GM21360 (cell line): ENCODE measurements at regions not wholly inside any gene's neighbourhood (a gene's known extent, or its start where the extent isn't known, plus 50 kb on each side); places are given as distances from the start of the nearest gene placed in this dataset.

Source experiments
- ATAC-seq: cut with Tn5 transposase; IDR thresholded peaks from one replicate; pipeline ENCODE4 v1.9.1; 2021; ENCODE audit warnings: mild to moderate bottlenecking, moderate library complexity; ENCODE audit not compliant: unreplicated experiment

GRCh38 chr6:167487749-167488664, 163.1 kb downstream of the TTLL2 start:
- ATAC-seq, result no peak

GRCh38 chr6:167491438-167492099, 166.7 kb downstream of the TTLL2 start:
- no peak for ATAC-seq

- ATAC-seq, result no peak
These were observed 167.2 kb downstream of the TTLL2 start for GRCh38 chr6:167492100-167492449.

GRCh38 chr6:167493310-167493709, 168.4 kb downstream of the TTLL2 start:
- no peak for ATAC-seq

- no peak for ATAC-seq
These were observed 169.3 kb downstream of the TTLL2 start for GRCh38 chr6:167493976-167494697.

- ATAC-seq, result no peak
These were observed 170.0 kb downstream of the TTLL2 start for GRCh38 chr6:167494698-167495435.

GRCh38 chr6:167495506-167496401, 170.9 kb downstream of the TTLL2 start:
- no peak for ATAC-seq

GRCh38 chr6:167496707-167497106, 171.8 kb downstream of the TTLL2 start:
- ATAC-seq, result no peak

GRCh38 chr6:167497428-167498056, 172.7 kb downstream of the TTLL2 start:
- no peak for ATAC-seq

GRCh38 chr6:167499161-167499660, 174.3 kb downstream of the TTLL2 start:
- no peak for ATAC-seq

- no peak for ATAC-seq
These were observed 176.1 kb downstream of the TTLL2 start for GRCh38 chr6:167500961-167501360.

- ATAC-seq, result no peak
These were observed 177.0 kb downstream of the TTLL2 start for GRCh38 chr6:167501831-167502385.

- no peak for ATAC-seq
These were observed 177.6 kb downstream of the TTLL2 start for GRCh38 chr6:167502471-167502870.

GRCh38 chr6:167504385-167504961, 179.6 kb downstream of the TTLL2 start:
- no peak for ATAC-seq

- ATAC-seq, result no peak
These were observed 180.3 kb downstream of the TTLL2 start for GRCh38 chr6:167505199-167505598.

GRCh38 chr6:167505782-167506181, 180.9 kb downstream of the TTLL2 start:
- ATAC-seq, result no peak

GRCh38 chr6:167506443-167507301, 181.8 kb downstream of the TTLL2 start:
- ATAC-seq, result no peak
